Naive thymus-derived CD8-positive, alpha-beta T cell (primary cell): ENCODE measurements at regions not wholly inside any gene's neighbourhood (a gene's known extent, or its start where the extent isn't known, plus 50 kb on each side); places are given as distances from the start of the nearest gene placed in this dataset.
"Not testable (repeated sequence)": the region's sequence is repeated elsewhere in the genome, so short reads cannot be mapped to it uniquely, and the experiment has no call there.

Source experiments
- ATAC-seq, 2 donors: fragments of 150-1000 bp; cut with Tn5 transposase in 1 of 2; sonication (Bioruptor Pico), chemical (Tn5 transposase) in 1 of 2; 1 replicate in 1 of 2; 2 replicates in 1 of 2; pipeline ENCODE4 v1.10.0; 2021; ENCODE audit warnings: mild to moderate bottlenecking in 2 of 2, moderate library complexity in 2 of 2
- POLR2A ChIA-PET: fragments of 350-600 bp; sonication (Branson Sonifier 250); formaldehyde crosslinking; loops from one replicate; lab custom pipeline; 2021; ENCODE audit warnings: antibody characterized with exemption; lab: Charles Lee
- DNase-seq, 10 donors: peaks; one replicate each; pipeline versions ENCODE4 v3.0.0 to v3.0.0-alpha.2; 2020 to 2022
- H3K27ac Mint-ChIP-seq, 10 donors: one replicate each; pipeline ENCODE4 v1.8.0; 2020 to 2022; ENCODE audit warnings: mild to moderate bottlenecking in 10 of 10, mixed read lengths in 10 of 10, moderate library complexity in 4 of 10, inconsistent platforms in 1 of 10
- H3K27me3 Mint-ChIP-seq, 5 donors: one replicate each; pipeline ENCODE4 v1.8.0; 2021 to 2022; ENCODE audit warnings: mixed read lengths in 5 of 5
- H3K36me3 Mint-ChIP-seq, 3 donors: one replicate each; pipeline ENCODE4 v1.8.0; 2020 to 2022; ENCODE audit warnings: mixed read lengths in 3 of 3, mild to moderate bottlenecking in 2 of 3, inconsistent platforms in 1 of 3
- H3K4me1 Mint-ChIP-seq, 4 donors: one replicate each; pipeline ENCODE4 v1.8.0; 2021 to 2022; ENCODE audit warnings: mixed read lengths in 4 of 4
- H3K4me3 Mint-ChIP-seq, 10 donors: one replicate each; pipeline ENCODE4 v1.8.0; 2020 to 2022; ENCODE audit warnings: mild to moderate bottlenecking in 10 of 10, mixed read lengths in 10 of 10, moderate library complexity in 6 of 10, inconsistent platforms in 1 of 10
- H3K9me3 Mint-ChIP-seq, 9 donors: one replicate each; pipeline ENCODE4 v1.8.0; 2020 to 2022; ENCODE audit warnings: mixed read lengths in 9 of 9, mild to moderate bottlenecking in 3 of 9, inconsistent platforms in 1 of 9, moderate library complexity in 1 of 9

GRCh38 chrX:6959006-6959405, 188.5 kb upstream of the STS start:
- POLR2A ChIA-PET, result no interaction called here
- Mint-ChIP-seq H3K27ac (no peak overlapping the region), H3K36me3 (peaks cover 0 to 23% (median 9%) of the 10 kb centered on the region in 3 donors), H3K27me3 (no peaks in the 10 kb centered on the region), H3K4me1 (no peaks in the 10 kb centered on the region), H3K9me3 (peaks cover 0 to 10% (median 0%) of the 10 kb centered on the region in 9 donors), H3K4me3 (no peak overlapping the region)
- DNase-seq (no peak), ATAC-seq (no peak)

GRCh38 chrX:6954836-6955235, 192.7 kb upstream of the STS start:
- H3K27me3 Mint-ChIP-seq, result no peaks in the 10 kb centered on the region
- no peak overlapping the region for H3K4me3 Mint-ChIP-seq
- ATAC-seq, result no peak
- H3K36me3 Mint-ChIP-seq, result peaks cover 0 to 16% (median 3%) of the 10 kb centered on the region in 3 donors
- no peak overlapping the region for H3K27ac Mint-ChIP-seq
- DNase-seq, result no peak
- peaks cover 0 to 35% (median 5%) of the 10 kb centered on the region in 9 donors for H3K9me3 Mint-ChIP-seq
- no peaks in the 10 kb centered on the region for H3K4me1 Mint-ChIP-seq
- POLR2A ChIA-PET, result no interaction called here

- H3K4me1 Mint-ChIP-seq, result no peaks in the 10 kb centered on the region
- H3K36me3 Mint-ChIP-seq, result peaks cover 0 to 4% (median 0%) of the 10 kb centered on the region in 3 donors
- H3K27ac Mint-ChIP-seq, result peak overlapping the region in 1 of 10 donors; percentile 53
- H3K9me3 Mint-ChIP-seq, result peaks cover 0 to 24% (median 5%) of the 10 kb centered on the region in 9 donors
- H3K4me3 Mint-ChIP-seq, result no peak overlapping the region
- no peak for DNase-seq
- ATAC-seq, result no peak
- POLR2A ChIA-PET, result no interaction called here
- no peaks in the 10 kb centered on the region for H3K27me3 Mint-ChIP-seq
Measured at GRCh38 chrX:6946168-6946567, 201.3 kb upstream of the STS start.

- H3K27me3 Mint-ChIP-seq, result no peaks in the 10 kb centered on the region
- POLR2A ChIA-PET, result no interaction called here
- ATAC-seq (no peak), DNase-seq (no peak)
- H3K36me3 Mint-ChIP-seq, result no peaks in the 10 kb centered on the region
- H3K4me1 Mint-ChIP-seq, result no peaks in the 10 kb centered on the region
- no peak overlapping the region for H3K4me3 Mint-ChIP-seq
- no peak overlapping the region for H3K27ac Mint-ChIP-seq
- peaks cover 0 to 4% (median 0%) of the 10 kb centered on the region in 9 donors for H3K9me3 Mint-ChIP-seq
Measured at GRCh38 chrX:6941041-6941440, 206.5 kb upstream of the STS start.

- POLR2A ChIA-PET, H3K36me3 Mint-ChIP-seq, H3K4me3 Mint-ChIP-seq, H3K4me1 Mint-ChIP-seq, DNase-seq, H3K27ac Mint-ChIP-seq, ATAC-seq, H3K27me3 Mint-ChIP-seq: not testable (repeated sequence)
- H3K9me3 Mint-ChIP-seq, result peaks cover 0 to 14% (median 0%) of the 10 kb centered on the region in 9 donors
Measured at GRCh38 chrX:6932942-6933341, 214.6 kb upstream of the STS start.

GRCh38 chrX:6930307-6930849, 217.1 kb upstream of the STS start:
- H3K4me3 Mint-ChIP-seq, result no peak overlapping the region
- DNase-seq (no peak), ATAC-seq (no peak)
- POLR2A ChIA-PET, result no interaction called here
- peaks cover 0 to 14% (median 0%) of the 10 kb centered on the region in 9 donors for H3K9me3 Mint-ChIP-seq
- H3K27me3 Mint-ChIP-seq, result no peaks in the 10 kb centered on the region
- peaks cover 0 to 10% (median 3%) of the 10 kb centered on the region in 3 donors for H3K36me3 Mint-ChIP-seq
- H3K27ac Mint-ChIP-seq, result no peak overlapping the region
- no peaks in the 10 kb centered on the region for H3K4me1 Mint-ChIP-seq

GRCh38 chrX:6924443-6925077, 223.0 kb upstream of the STS start:
- no peaks in the 10 kb centered on the region for H3K27me3 Mint-ChIP-seq
- DNase-seq, result no peak
- no peak overlapping the region for H3K4me3 Mint-ChIP-seq
- no peak overlapping the region for H3K27ac Mint-ChIP-seq
- no peak for ATAC-seq
- POLR2A ChIA-PET, result no interaction called here
- H3K9me3 Mint-ChIP-seq, result peaks cover 0 to 6% (median 0%) of the 10 kb centered on the region in 9 donors
- H3K4me1 Mint-ChIP-seq, result no peaks in the 10 kb centered on the region
- H3K36me3 Mint-ChIP-seq, result peaks cover 0 to 5% (median 0%) of the 10 kb centered on the region in 3 donors

GRCh38 chrX:6917666-6918065, 229.8 kb upstream of the STS start:
- no peak for ATAC-seq
- POLR2A ChIA-PET, result no interaction called here
- Mint-ChIP-seq H3K27ac (no peak overlapping the region), H3K36me3 (no peaks in the 10 kb centered on the region), H3K27me3 (no peaks in the 10 kb centered on the region), H3K4me1 (no peaks in the 10 kb centered on the region), H3K4me3 (no peak overlapping the region), H3K9me3 (peaks cover 0 to 2% (median 0%) of the 10 kb centered on the region in 9 donors)
- no peak for DNase-seq

- H3K27ac Mint-ChIP-seq, result peak overlapping the region in 1 of 10 donors; percentile 53
- POLR2A ChIA-PET, result no interaction called here
- no peaks in the 10 kb centered on the region for H3K27me3 Mint-ChIP-seq
- H3K4me1 Mint-ChIP-seq, result peaks cover 0 to 5% (median 0%) of the 10 kb centered on the region in 4 donors
- no peak overlapping the region for H3K4me3 Mint-ChIP-seq
- no peak for ATAC-seq
- no peaks in the 10 kb centered on the region for H3K9me3 Mint-ChIP-seq
- no peak for DNase-seq
- no peaks in the 10 kb centered on the region for H3K36me3 Mint-ChIP-seq
Measured at GRCh38 chrX:6910218-6910617, 237.3 kb upstream of the STS start.

- POLR2A ChIA-PET, result no interaction called here
- H3K36me3 Mint-ChIP-seq, result no peaks in the 10 kb centered on the region
Measured at GRCh38 chrX:6909396-6909795, 238.1 kb upstream of the STS start.

GRCh38 chrX:6906608-6907007, 240.9 kb upstream of the STS start:
- no peak overlapping the region for H3K4me3 Mint-ChIP-seq
- POLR2A ChIA-PET, result no interaction called here
- H3K4me1 Mint-ChIP-seq, result peaks cover 0 to 5% (median 0%) of the 10 kb centered on the region in 4 donors
- ATAC-seq (no peak), DNase-seq (no peak)
- H3K27ac Mint-ChIP-seq, result no peak overlapping the region
- H3K27me3 Mint-ChIP-seq, result no peaks in the 10 kb centered on the region
- no peaks in the 10 kb centered on the region for H3K36me3 Mint-ChIP-seq
- no peaks in the 10 kb centered on the region for H3K9me3 Mint-ChIP-seq

More at GRCh38 chrX:6909396-6909795, 238.1 kb upstream of the STS start:
- ATAC-seq (no peak), DNase-seq (no peak)
- Mint-ChIP-seq H3K27me3 (no peaks in the 10 kb centered on the region), H3K4me3 (no peak overlapping the region), H3K4me1 (peaks cover 0 to 5% (median 0%) of the 10 kb centered on the region in 4 donors), H3K9me3 (no peaks in the 10 kb centered on the region), H3K27ac (no peak overlapping the region)

- H3K27me3 Mint-ChIP-seq, result no peaks in the 10 kb centered on the region
- no peak overlapping the region for H3K4me3 Mint-ChIP-seq
- H3K4me1 Mint-ChIP-seq, result no peaks in the 10 kb centered on the region
- H3K27ac Mint-ChIP-seq, result no peak overlapping the region
- H3K36me3 Mint-ChIP-seq, result no peaks in the 10 kb centered on the region
- DNase-seq (no peak), ATAC-seq (no peak)
- no peaks in the 10 kb centered on the region for H3K9me3 Mint-ChIP-seq
- POLR2A ChIA-PET, result no interaction called here
Measured at GRCh38 chrX:6904156-6904555, 243.4 kb upstream of the STS start.

- H3K27ac Mint-ChIP-seq, result no peak overlapping the region
- POLR2A ChIA-PET, result no interaction called here
- no peak overlapping the region for H3K4me3 Mint-ChIP-seq
- H3K9me3 Mint-ChIP-seq, result peaks cover 0 to 5% (median 0%) of the 10 kb centered on the region in 9 donors
- no peak for DNase-seq
- no peaks in the 10 kb centered on the region for H3K27me3 Mint-ChIP-seq
- no peaks in the 10 kb centered on the region for H3K36me3 Mint-ChIP-seq
- ATAC-seq, result no peak
- no peaks in the 10 kb centered on the region for H3K4me1 Mint-ChIP-seq
Measured at GRCh38 chrX:6898371-6898770, 249.1 kb upstream of the STS start.

- no peak for ATAC-seq
- peaks cover 0 to 9% (median 0%) of the 10 kb centered on the region in 3 donors for H3K36me3 Mint-ChIP-seq
- H3K27ac Mint-ChIP-seq, result no peak overlapping the region
- POLR2A ChIA-PET, result no interaction called here
- H3K4me3 Mint-ChIP-seq, result no peak overlapping the region
- no peaks in the 10 kb centered on the region for H3K27me3 Mint-ChIP-seq
- DNase-seq, result no peak
- H3K4me1 Mint-ChIP-seq, result peaks cover 0 to 3% (median 0%) of the 10 kb centered on the region in 4 donors
- peaks cover 0 to 19% (median 9%) of the 10 kb centered on the region in 9 donors for H3K9me3 Mint-ChIP-seq
Measured at GRCh38 chrX:6891404-6891803, 256.1 kb upstream of the STS start.
